ENCODE measurements at regions not wholly inside any gene's neighbourhood (a gene's known extent, or its start where the extent isn't known, plus 50 kb on each side); places are given as distances from the start of the nearest gene placed in this dataset.

GRCh38 chr7:25558605-25559004 is 330.3 kb upstream of the NPVF start:
- Histone ChIP-seq H3K27me3 (no peaks in the 10 kb centered on the region), H3K9me3 (no peaks in the 10 kb centered on the region), H3K4me1 (no peaks in the 10 kb centered on the region), H3K27ac (no peak overlapping the region), H3K36me3 (no peaks in the 10 kb centered on the region), H3K4me3 (no peak overlapping the region)
- intact Hi-C loops (cut with DNase I): no loop called here
- no peak for ATAC-seq
- no peak for TF ChIP-seq POLR2A (IDR thresholded peaks at IDR 0.05)
- TF ChIP-seq, protein P1, sequence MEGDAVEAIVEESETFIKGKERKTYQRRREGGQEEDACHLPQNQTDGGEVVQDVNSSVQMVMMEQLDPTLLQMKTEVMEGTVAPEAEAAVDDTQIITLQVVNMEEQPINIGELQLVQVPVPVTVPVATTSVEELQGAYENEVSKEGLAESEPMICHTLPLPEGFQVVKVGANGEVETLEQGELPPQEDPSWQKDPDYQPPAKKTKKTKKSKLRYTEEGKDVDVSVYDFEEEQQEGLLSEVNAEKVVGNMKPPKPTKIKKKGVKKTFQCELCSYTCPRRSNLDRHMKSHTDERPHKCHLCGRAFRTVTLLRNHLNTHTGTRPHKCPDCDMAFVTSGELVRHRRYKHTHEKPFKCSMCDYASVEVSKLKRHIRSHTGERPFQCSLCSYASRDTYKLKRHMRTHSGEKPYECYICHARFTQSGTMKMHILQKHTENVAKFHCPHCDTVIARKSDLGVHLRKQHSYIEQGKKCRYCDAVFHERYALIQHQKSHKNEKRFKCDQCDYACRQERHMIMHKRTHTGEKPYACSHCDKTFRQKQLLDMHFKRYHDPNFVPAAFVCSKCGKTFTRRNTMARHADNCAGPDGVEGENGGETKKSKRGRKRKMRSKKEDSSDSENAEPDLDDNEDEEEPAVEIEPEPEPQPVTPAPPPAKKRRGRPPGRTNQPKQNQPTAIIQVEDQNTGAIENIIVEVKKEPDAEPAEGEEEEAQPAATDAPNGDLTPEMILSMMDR (IDR thresholded peaks at IDR 0.05): no peak
- 83% methylated on average over 3 of the region's 3 CpGs for WGBS (ENCODE audit: insufficient coverage, low coverage, low lambda C conversion rate, missing lambda C conversion rate)
- DNase-seq: no peak

DNA sequence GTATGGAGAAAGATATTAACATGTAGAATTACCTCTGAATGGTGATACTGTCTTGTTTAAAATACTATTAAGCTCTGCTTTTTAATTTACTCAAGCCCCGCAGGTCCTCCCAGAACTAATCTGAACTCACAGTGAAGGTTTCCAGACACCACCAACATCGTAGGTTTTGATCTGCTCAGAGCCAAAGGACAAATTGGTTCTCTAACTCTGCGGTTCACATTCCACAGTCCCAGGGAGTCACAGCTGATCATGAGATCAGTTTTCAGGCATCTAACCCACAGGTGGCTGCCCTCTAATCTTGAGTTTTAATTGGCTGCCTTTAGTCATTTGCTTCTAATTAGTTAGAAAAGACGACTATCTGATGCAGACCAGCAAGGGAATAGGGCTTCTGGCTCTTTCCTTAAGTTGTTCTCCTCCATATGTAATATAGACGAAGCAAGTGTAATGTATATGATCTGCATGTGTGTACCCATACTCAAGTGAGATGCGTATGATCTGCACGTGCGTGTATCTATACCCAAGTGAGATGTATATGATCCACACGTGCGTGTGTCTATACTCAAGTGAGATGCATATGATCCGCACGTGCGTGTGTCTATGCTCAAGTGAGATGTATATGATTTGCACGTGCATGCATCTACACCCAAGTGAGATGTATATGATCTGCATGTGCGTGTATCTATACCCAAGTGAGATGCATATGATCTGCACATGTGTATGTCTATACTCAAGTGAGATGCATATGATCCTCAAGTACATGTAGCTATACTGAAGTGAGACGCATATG is 331.5 kb upstream of the NPVF start:
- Histone ChIP-seq H3K4me1 (no peaks in the 10 kb centered on the region), H3K4me3 (no peak overlapping the region), H3K36me3 (no peaks in the 10 kb centered on the region), H3K27ac (no peak overlapping the region), H3K27me3 (no peaks in the 10 kb centered on the region), H3K9me3 (no peaks in the 10 kb centered on the region)
- no peak for DNase-seq
- 81% methylated on average over 16 of the region's 16 CpGs for WGBS (ENCODE audit: insufficient coverage, low coverage, low lambda C conversion rate, missing lambda C conversion rate)
- ATAC-seq: no peak
- TF ChIP-seq POLR2A (IDR thresholded peaks at IDR 0.05): no peak
- TF ChIP-seq, protein P1 (IDR thresholded peaks at IDR 0.05): no peak
- intact Hi-C loops (cut with DNase I): loop anchor here (5.0 kb wide), 3 partner anchors 162 to 302 kb away; no protein-coding TSS in a partner anchor

- intact Hi-C loops (cut with DNase I): loop anchor here (5.0 kb wide), 3 partner anchors 165 to 305 kb away; no protein-coding TSS in a partner anchor
- DNase-seq (no peak), ATAC-seq (no peak)
- Histone ChIP-seq H3K36me3 (no peaks in the 10 kb centered on the region), H3K9me3 (no peaks in the 10 kb centered on the region), H3K27ac (no peak overlapping the region), H3K4me3 (no peak overlapping the region), H3K27me3 (no peaks in the 10 kb centered on the region), H3K4me1 (no peaks in the 10 kb centered on the region)
- TF ChIP-seq, protein P1 (IDR thresholded peaks at IDR 0.05): no peak
- no peak for TF ChIP-seq POLR2A (IDR thresholded peaks at IDR 0.05)
- WGBS (ENCODE audit: insufficient coverage, low coverage, low lambda C conversion rate, missing lambda C conversion rate): 63% methylated on average over 6 of the region's 6 CpGs
Measured at GRCh38 chr7:25562673-25563182, 334.4 kb upstream of the NPVF start.

GRCh38 chr7:25565002-25565401 is 336.7 kb upstream of the NPVF start:
- no peaks in the 10 kb centered on the region for H3K9me3 ChIP-seq
- H3K27ac ChIP-seq: no peak overlapping the region
- TF ChIP-seq, protein P1 (IDR thresholded peaks at IDR 0.05): no peak
- no peak for TF ChIP-seq POLR2A (IDR thresholded peaks at IDR 0.05)
- no peak for ATAC-seq
- H3K36me3 ChIP-seq: no peaks in the 10 kb centered on the region
- no peak for DNase-seq
- H3K27me3 ChIP-seq: no peaks in the 10 kb centered on the region
- no peaks in the 10 kb centered on the region for H3K4me1 ChIP-seq
- intact Hi-C loops (cut with DNase I): no loop called here
- 55% methylated on average over 6 of the region's 7 CpGs for whole genome bisulfite sequencing (ENCODE audit: insufficient coverage, low coverage, low lambda C conversion rate, missing lambda C conversion rate)
- H3K4me3 ChIP-seq: no peak overlapping the region
